WTC11 (cell line): ENCODE measurements at regions not wholly inside any gene's neighbourhood (a gene's known extent, or its start where the extent isn't known, plus 50 kb on each side); places are given as distances from the start of the nearest gene placed in this dataset.
A peak's percentile ranks its signal among the peaks of the same experiment; 100 is the strongest.

Source experiments
- ATAC-seq: fragments of 200-7000 bp; cut with Tn5 transposase; 2 replicates; pipeline ENCODE4 v1.10.0; 2021; ENCODE audit warnings: mild to moderate bottlenecking, moderate library complexity
- CTCF ChIA-PET: fragments of 300-600 bp; sonication (Branson Sonifier 250); formaldehyde crosslinking; loops from one replicate; lab custom pipeline; 2021; ENCODE audit warnings: antibody characterized with exemption; lab: Charles Lee
- POLR2A ChIA-PET: fragments of 350-600 bp; sonication (Branson Sonifier 250); formaldehyde crosslinking; loops from one replicate; lab custom pipeline; 2021; ENCODE audit warnings: antibody characterized with exemption; lab: Charles Lee
- DNase-seq: peaks from one replicate; pipeline ENCODE4 v3.0.0; 2021; ENCODE audit warnings: low spot score
- H3K27ac Mint-ChIP-seq: 2 replicates; pipeline ENCODE4 v1.8.0; 2021; ENCODE audit warnings: mixed read lengths
- H3K27me3 Mint-ChIP-seq: 2 replicates; pipeline ENCODE4 v1.8.0; 2021; ENCODE audit warnings: low read depth, mild to moderate bottlenecking, moderate library complexity, mixed read lengths
- H3K36me3 Mint-ChIP-seq: 2 replicates; pipeline ENCODE4 v1.8.0; 2021; ENCODE audit warnings: mixed read lengths
- H3K4me1 Mint-ChIP-seq: 2 replicates; pipeline ENCODE4 v1.8.0; 2022; ENCODE audit warnings: mixed read lengths
- H3K4me3 Mint-ChIP-seq: 2 replicates; pipeline ENCODE4 v1.8.0; 2021; ENCODE audit warnings: mild to moderate bottlenecking, moderate library complexity, mixed read lengths
- H3K9me3 Mint-ChIP-seq: 2 replicates; pipeline ENCODE4 v1.8.0; 2021; ENCODE audit warnings: mixed read lengths
- ATF1 ChIP-seq: sonication (generic); formaldehyde crosslinking; IDR thresholded peaks from 2 replicates; pipeline ENCODE4 v1.8.1; 2023; ENCODE audit warnings: mild to moderate bottlenecking, moderate library complexity, missing genetic modification reagents
- CBFB ChIP-seq: sonication (generic); formaldehyde crosslinking; IDR thresholded peaks from 2 replicates; pipeline ENCODE4 v1.8.1; 2022; ENCODE audit warnings: mild to moderate bottlenecking, low read depth, missing genetic modification reagents
- GABPB1 ChIP-seq: sonication (generic); formaldehyde crosslinking; IDR thresholded peaks from 2 replicates; pipeline ENCODE4 v1.8.1; 2023; ENCODE audit warnings: mild to moderate bottlenecking, missing genetic modification reagents
- GRHL2 ChIP-seq: fragments of 250-450 bp; sonication (Bioruptor Pico); IDR thresholded peaks from 2 replicates; pipeline ENCODE4 v1.8.0; 2022; ENCODE audit warnings: mild to moderate bottlenecking, moderate library complexity; ENCODE audit not compliant: insufficient replicate concordance, severe bottlenecking
- JUN ChIP-seq: sonication (generic); formaldehyde crosslinking; IDR thresholded peaks from 2 replicates; pipeline ENCODE4 v1.8.0; 2023; ENCODE audit warnings: mild to moderate bottlenecking, missing genetic modification reagents
- RELA ChIP-seq: sonication (generic); formaldehyde crosslinking; IDR thresholded peaks from 2 replicates; pipeline ENCODE4 v1.8.1; 2022; ENCODE audit warnings: missing genetic modification reagents, mild to moderate bottlenecking, borderline replicate concordance
- SMAD3 ChIP-seq: sonication (generic); formaldehyde crosslinking; IDR thresholded peaks from 2 replicates; pipeline ENCODE4 v1.8.0; 2022; ENCODE audit warnings: missing genetic modification reagents, mild to moderate bottlenecking, borderline replicate concordance
- TEAD4 ChIP-seq: sonication (generic); formaldehyde crosslinking; IDR thresholded peaks from 2 replicates; pipeline ENCODE4 v1.8.0; 2022; ENCODE audit warnings: mild to moderate bottlenecking, missing genetic modification reagents
- TP53 ChIP-seq: sonication (generic); formaldehyde crosslinking; IDR thresholded peaks from 2 replicates; pipeline ENCODE4 v1.8.1; 2023; ENCODE audit warnings: mild to moderate bottlenecking, missing genetic modification reagents
- TF ChIP-seq, protein P1 (sequence below): fragments of 250-450 bp; sonication (Bioruptor Pico); IDR thresholded peaks from 2 replicates; pipeline ENCODE4 v1.9.0; 2021; ENCODE audit warnings: moderate library complexity, mild to moderate bottlenecking, inconsistent platforms, borderline replicate concordance
- TF ChIP-seq, protein P2 (sequence below): sonication (generic); formaldehyde crosslinking; IDR thresholded peaks from 2 replicates; pipeline ENCODE4 v1.8.0; 2023; ENCODE audit warnings: mild to moderate bottlenecking, missing genetic modification reagents
- TF ChIP-seq, protein P3 (sequence below): sonication (generic); formaldehyde crosslinking; IDR thresholded peaks from 2 replicates; pipeline ENCODE4 v1.8.1; 2023; ENCODE audit warnings: mild to moderate bottlenecking, missing genetic modification reagents
- TF ChIP-seq, protein P4 (sequence below): sonication (generic); formaldehyde crosslinking; conservative IDR thresholded peaks from 2 replicates; pipeline ENCODE4 v1.8.1; 2023; ENCODE audit warnings: mild to moderate bottlenecking, low read depth, missing genetic modification reagents, moderate library complexity
- TF ChIP-seq, protein P5 (sequence below): sonication (generic); formaldehyde crosslinking; IDR thresholded peaks from 2 replicates; pipeline ENCODE4 v1.8.0; 2022; ENCODE audit warnings: mild to moderate bottlenecking, missing genetic modification reagents
- TF ChIP-seq, protein P6 (sequence below): fragments of 250-450 bp; sonication (Bioruptor Pico); IDR thresholded peaks from 2 replicates; pipeline ENCODE4 v2.1.2; 2022; ENCODE audit warnings: mild to moderate bottlenecking, moderate library complexity
- TF ChIP-seq, protein P7 (sequence below): sonication (generic); formaldehyde crosslinking; IDR thresholded peaks from 2 replicates; pipeline ENCODE4 v1.8.0; 2022; ENCODE audit warnings: mild to moderate bottlenecking, missing genetic modification reagents
- TF ChIP-seq, protein P8 (sequence below): fragments of 250-450 bp; sonication (Bioruptor Pico); IDR thresholded peaks from 2 replicates; pipeline ENCODE4 v1.8.0; 2021; ENCODE audit warnings: mild to moderate bottlenecking
- TF ChIP-seq, protein P9 (sequence below): sonication (generic); formaldehyde crosslinking; IDR thresholded peaks from 2 replicates; pipeline ENCODE4 v1.8.1; 2022; ENCODE audit warnings: missing genetic modification reagents, borderline replicate concordance
- TF ChIP-seq, protein P10 (sequence below): fragments of 250-450 bp; sonication (Bioruptor Pico); conservative IDR thresholded peaks from 2 replicates; pipeline ENCODE4 v1.9.0; 2021; ENCODE audit warnings: mild to moderate bottlenecking

DNA sequence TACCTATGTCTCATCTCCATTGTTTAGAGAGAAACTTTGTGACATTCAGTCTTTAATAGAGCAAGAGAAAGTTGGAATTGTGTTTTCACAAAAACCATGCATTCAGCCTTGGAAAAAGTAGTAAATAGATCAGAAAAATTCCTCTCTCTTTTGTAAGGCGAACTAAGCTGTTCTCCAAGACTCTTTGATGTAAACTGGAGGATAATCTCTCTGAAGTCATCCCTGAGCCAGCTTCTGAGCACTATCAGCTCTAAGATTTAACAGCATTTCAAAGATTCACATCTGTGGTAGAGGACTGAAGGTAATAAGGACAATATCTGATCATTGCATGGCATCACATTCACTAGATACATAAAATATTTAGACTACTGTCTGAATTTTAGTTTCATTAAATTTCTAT is 904.6 kb upstream of the ATXN8OS start:
- DNase-seq (no peak), ATAC-seq (0 out of 2 replicates have a peak, but pooled peaks have one; percentile 39)
- peaks cover 13% of the 10 kb centered on the region for H3K9me3 Mint-ChIP-seq
- H3K27me3 Mint-ChIP-seq = no peaks in the 10 kb centered on the region
- ChIA-PET POLR2A (no interaction called here), CTCF (no interaction called here)
- peaks cover 35% of the 10 kb centered on the region for H3K4me1 Mint-ChIP-seq
- TF ChIP-seq TEAD4 (CRISPR knock-in tag) = no peak
- TF ChIP-seq, protein P1, sequence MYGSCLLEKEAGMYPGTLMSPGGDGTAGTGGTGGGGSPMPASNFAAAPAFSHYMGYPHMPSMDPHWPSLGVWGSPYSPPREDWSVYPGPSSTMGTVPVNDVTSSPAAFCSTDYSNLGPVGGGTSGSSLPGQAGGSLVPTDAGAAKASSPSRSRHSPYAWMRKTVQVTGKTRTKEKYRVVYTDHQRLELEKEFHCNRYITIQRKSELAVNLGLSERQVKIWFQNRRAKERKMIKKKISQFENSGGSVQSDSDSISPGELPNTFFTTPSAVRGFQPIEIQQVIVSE (CRISPR knock-in tag) = no peak
- no peak for TF ChIP-seq SMAD3 (CRISPR knock-in tag)
- TF ChIP-seq, protein P2, sequence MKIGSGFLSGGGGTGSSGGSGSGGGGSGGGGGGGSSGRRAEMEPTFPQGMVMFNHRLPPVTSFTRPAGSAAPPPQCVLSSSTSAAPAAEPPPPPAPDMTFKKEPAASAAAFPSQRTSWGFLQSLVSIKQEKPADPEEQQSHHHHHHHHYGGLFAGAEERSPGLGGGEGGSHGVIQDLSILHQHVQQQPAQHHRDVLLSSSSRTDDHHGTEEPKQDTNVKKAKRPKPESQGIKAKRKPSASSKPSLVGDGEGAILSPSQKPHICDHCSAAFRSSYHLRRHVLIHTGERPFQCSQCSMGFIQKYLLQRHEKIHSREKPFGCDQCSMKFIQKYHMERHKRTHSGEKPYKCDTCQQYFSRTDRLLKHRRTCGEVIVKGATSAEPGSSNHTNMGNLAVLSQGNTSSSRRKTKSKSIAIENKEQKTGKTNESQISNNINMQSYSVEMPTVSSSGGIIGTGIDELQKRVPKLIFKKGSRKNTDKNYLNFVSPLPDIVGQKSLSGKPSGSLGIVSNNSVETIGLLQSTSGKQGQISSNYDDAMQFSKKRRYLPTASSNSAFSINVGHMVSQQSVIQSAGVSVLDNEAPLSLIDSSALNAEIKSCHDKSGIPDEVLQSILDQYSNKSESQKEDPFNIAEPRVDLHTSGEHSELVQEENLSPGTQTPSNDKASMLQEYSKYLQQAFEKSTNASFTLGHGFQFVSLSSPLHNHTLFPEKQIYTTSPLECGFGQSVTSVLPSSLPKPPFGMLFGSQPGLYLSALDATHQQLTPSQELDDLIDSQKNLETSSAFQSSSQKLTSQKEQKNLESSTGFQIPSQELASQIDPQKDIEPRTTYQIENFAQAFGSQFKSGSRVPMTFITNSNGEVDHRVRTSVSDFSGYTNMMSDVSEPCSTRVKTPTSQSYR (CRISPR knock-in tag) = no peak
- TF ChIP-seq RELA (CRISPR knock-in tag) = no peak
- TF ChIP-seq, protein P3, sequence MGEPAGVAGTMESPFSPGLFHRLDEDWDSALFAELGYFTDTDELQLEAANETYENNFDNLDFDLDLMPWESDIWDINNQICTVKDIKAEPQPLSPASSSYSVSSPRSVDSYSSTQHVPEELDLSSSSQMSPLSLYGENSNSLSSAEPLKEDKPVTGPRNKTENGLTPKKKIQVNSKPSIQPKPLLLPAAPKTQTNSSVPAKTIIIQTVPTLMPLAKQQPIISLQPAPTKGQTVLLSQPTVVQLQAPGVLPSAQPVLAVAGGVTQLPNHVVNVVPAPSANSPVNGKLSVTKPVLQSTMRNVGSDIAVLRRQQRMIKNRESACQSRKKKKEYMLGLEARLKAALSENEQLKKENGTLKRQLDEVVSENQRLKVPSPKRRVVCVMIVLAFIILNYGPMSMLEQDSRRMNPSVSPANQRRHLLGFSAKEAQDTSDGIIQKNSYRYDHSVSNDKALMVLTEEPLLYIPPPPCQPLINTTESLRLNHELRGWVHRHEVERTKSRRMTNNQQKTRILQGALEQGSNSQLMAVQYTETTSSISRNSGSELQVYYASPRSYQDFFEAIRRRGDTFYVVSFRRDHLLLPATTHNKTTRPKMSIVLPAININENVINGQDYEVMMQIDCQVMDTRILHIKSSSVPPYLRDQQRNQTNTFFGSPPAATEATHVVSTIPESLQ (CRISPR knock-in tag) = no peak
- TF ChIP-seq TP53 (CRISPR knock-in tag) = no peak
- TF ChIP-seq, protein P4, sequence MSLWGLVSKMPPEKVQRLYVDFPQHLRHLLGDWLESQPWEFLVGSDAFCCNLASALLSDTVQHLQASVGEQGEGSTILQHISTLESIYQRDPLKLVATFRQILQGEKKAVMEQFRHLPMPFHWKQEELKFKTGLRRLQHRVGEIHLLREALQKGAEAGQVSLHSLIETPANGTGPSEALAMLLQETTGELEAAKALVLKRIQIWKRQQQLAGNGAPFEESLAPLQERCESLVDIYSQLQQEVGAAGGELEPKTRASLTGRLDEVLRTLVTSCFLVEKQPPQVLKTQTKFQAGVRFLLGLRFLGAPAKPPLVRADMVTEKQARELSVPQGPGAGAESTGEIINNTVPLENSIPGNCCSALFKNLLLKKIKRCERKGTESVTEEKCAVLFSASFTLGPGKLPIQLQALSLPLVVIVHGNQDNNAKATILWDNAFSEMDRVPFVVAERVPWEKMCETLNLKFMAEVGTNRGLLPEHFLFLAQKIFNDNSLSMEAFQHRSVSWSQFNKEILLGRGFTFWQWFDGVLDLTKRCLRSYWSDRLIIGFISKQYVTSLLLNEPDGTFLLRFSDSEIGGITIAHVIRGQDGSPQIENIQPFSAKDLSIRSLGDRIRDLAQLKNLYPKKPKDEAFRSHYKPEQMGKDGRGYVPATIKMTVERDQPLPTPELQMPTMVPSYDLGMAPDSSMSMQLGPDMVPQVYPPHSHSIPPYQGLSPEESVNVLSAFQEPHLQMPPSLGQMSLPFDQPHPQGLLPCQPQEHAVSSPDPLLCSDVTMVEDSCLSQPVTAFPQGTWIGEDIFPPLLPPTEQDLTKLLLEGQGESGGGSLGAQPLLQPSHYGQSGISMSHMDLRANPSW (CRISPR knock-in tag) = no peak
- TF ChIP-seq, protein P5, sequence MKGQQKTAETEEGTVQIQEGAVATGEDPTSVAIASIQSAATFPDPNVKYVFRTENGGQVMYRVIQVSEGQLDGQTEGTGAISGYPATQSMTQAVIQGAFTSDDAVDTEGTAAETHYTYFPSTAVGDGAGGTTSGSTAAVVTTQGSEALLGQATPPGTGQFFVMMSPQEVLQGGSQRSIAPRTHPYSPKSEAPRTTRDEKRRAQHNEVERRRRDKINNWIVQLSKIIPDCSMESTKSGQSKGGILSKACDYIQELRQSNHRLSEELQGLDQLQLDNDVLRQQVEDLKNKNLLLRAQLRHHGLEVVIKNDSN (CRISPR knock-in tag) = no peak
- no peak for TF ChIP-seq GRHL2 (CRISPR knock-in tag)
- TF ChIP-seq, protein P6, sequence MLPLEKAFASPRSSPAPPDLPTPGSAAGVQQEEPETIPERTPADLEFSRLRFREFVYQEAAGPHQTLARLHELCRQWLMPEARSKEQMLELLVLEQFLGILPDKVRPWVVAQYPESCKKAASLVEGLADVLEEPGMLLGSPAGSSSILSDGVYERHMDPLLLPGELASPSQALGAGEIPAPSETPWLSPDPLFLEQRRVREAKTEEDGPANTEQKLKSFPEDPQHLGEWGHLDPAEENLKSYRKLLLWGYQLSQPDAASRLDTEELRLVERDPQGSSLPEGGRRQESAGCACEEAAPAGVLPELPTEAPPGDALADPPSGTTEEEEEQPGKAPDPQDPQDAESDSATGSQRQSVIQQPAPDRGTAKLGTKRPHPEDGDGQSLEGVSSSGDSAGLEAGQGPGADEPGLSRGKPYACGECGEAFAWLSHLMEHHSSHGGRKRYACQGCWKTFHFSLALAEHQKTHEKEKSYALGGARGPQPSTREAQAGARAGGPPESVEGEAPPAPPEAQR = no peak
- TF ChIP-seq GABPB1 (CRISPR knock-in tag) = no peak
- TF ChIP-seq, protein P7, sequence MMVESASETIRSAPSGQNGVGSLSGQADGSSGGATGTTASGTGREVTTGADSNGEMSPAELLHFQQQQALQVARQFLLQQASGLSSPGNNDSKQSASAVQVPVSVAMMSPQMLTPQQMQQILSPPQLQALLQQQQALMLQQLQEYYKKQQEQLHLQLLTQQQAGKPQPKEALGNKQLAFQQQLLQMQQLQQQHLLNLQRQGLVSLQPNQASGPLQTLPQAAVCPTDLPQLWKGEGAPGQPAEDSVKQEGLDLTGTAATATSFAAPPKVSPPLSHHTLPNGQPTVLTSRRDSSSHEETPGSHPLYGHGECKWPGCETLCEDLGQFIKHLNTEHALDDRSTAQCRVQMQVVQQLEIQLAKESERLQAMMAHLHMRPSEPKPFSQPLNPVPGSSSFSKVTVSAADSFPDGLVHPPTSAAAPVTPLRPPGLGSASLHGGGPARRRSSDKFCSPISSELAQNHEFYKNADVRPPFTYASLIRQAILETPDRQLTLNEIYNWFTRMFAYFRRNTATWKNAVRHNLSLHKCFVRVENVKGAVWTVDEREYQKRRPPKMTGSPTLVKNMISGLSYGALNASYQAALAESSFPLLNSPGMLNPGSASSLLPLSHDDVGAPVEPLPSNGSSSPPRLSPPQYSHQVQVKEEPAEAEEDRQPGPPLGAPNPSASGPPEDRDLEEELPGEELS (CRISPR knock-in tag) = no peak
- TF ChIP-seq, protein P8, sequence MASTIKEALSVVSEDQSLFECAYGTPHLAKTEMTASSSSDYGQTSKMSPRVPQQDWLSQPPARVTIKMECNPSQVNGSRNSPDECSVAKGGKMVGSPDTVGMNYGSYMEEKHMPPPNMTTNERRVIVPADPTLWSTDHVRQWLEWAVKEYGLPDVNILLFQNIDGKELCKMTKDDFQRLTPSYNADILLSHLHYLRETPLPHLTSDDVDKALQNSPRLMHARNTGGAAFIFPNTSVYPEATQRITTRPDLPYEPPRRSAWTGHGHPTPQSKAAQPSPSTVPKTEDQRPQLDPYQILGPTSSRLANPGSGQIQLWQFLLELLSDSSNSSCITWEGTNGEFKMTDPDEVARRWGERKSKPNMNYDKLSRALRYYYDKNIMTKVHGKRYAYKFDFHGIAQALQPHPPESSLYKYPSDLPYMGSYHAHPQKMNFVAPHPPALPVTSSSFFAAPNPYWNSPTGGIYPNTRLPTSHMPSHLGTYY = no peak
- TF ChIP-seq, protein P9, sequence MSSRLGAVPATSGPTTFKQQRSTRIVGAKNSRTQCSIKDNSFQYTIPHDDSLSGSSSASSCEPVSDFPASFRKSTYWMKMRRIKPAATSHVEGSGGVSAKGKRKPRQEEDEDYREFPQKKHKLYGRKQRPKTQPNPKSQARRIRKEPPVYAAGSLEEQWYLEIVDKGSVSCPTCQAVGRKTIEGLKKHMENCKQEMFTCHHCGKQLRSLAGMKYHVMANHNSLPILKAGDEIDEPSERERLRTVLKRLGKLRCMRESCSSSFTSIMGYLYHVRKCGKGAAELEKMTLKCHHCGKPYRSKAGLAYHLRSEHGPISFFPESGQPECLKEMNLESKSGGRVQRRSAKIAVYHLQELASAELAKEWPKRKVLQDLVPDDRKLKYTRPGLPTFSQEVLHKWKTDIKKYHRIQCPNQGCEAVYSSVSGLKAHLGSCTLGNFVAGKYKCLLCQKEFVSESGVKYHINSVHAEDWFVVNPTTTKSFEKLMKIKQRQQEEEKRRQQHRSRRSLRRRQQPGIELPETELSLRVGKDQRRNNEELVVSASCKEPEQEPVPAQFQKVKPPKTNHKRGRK (CRISPR knock-in tag) = no peak
- no peak for TF ChIP-seq ATF1
- TF ChIP-seq, protein P10, sequence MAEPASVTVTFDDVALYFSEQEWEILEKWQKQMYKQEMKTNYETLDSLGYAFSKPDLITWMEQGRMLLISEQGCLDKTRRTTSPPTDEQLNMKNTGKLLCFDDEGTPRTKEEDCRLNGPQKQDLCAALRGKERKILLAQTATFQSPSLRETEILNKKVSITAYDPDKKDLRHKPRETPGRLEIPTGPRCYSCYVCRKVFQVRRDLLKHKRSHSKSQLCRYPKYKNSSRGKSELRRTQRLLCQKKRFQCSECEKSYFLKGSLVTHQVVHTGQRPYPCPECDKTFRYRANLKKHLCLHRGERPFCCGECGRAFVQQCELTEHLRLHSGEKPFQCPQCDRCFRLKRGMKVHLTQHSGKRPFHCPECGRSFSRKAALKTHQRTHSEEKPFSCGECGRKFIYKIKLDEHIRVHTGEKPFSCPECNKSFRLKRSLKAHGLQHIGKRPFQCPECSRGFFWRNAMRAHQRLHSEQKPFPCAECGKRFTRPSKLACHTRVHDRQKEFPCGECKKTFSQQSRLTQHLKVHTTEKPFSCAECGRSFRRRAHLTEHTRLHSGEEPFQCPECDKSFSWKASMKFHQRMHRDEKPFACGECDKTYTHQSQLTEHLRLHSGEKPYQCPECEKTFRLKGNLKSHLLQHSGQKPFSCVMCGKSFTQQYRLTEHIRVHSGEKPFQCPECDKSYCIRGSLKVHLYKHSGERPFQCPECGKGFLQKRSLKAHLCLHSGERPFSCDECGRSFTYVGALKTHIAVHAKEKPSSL (CRISPR knock-in tag) = no peak
- TF ChIP-seq CBFB (CRISPR knock-in tag) = no peak
- TF ChIP-seq JUN (CRISPR knock-in tag) = no peak
- peaks cover 14% of the 10 kb centered on the region for H3K36me3 Mint-ChIP-seq
- no peak overlapping the region for H3K4me3 Mint-ChIP-seq
- peak overlapping the region; percentile 81 for H3K27ac Mint-ChIP-seq
